KMS-11 (cell line): ENCODE measurements at regions not wholly inside any gene's neighbourhood (a gene's known extent, or its start where the extent isn't known, plus 50 kb on each side); places are given as distances from the start of the nearest gene placed in this dataset.

Experiments
- H2AFZ ChIP-seq: fragments of 200-600 bp; sonication (generic); 2 replicates; pipeline ENCODE4 v1.6.1; 2016; ENCODE audit warnings: antibody characterized with exemption, mixed run types, low read depth
- H3K27ac ChIP-seq: fragments of 200-600 bp; sonication (generic); 2 replicates; pipeline ENCODE4 v1.6.1; 2016; ENCODE audit warnings: mild to moderate bottlenecking, mixed run types
- H3K27me3 ChIP-seq: fragments of 200-600 bp; sonication (generic); 2 replicates; pipeline ENCODE4 v1.6.1; 2017; ENCODE audit warnings: mild to moderate bottlenecking, low read depth, mixed run types, moderate library complexity; ENCODE audit not compliant: insufficient read depth
- H3K36me3 ChIP-seq: fragments of 200-600 bp; sonication (generic); 2 replicates; pipeline ENCODE4 v1.6.1; 2017; ENCODE audit warnings: mild to moderate bottlenecking, mixed run types; ENCODE audit not compliant: insufficient read depth
- H3K4me1 ChIP-seq: fragments of 200-600 bp; sonication (generic); 2 replicates; pipeline ENCODE4 v1.6.1; 2016; ENCODE audit warnings: mild to moderate bottlenecking, low read depth, mixed run types; ENCODE audit not compliant: poor library complexity, severe bottlenecking
- H3K4me2 ChIP-seq: fragments of 200-600 bp; sonication (generic); 2 replicates; pipeline ENCODE4 v1.7.0; 2016; ENCODE audit warnings: mild to moderate bottlenecking, mixed run types
- H3K4me3 ChIP-seq: fragments of 200-600 bp; sonication (generic); IDR thresholded peaks from 2 replicates; pipeline ENCODE4 v1.6.1; 2017; ENCODE audit warnings: low read depth, low read length, mixed read lengths; ENCODE audit not compliant: insufficient read depth
- H3K79me2 ChIP-seq: fragments of 200-600 bp; sonication (generic); 2 replicates; pipeline ENCODE4 v1.6.1; 2016; ENCODE audit warnings: low read depth, mixed run types; ENCODE audit not compliant: insufficient read depth
- H3K9ac ChIP-seq: fragments of 200-600 bp; sonication (generic); 2 replicates; pipeline ENCODE4 v1.6.1; 2016; ENCODE audit warnings: mild to moderate bottlenecking, mixed run types
- H4K20me1 ChIP-seq: fragments of 200-600 bp; sonication (generic); 2 replicates; pipeline ENCODE4 v1.6.1; 2016; ENCODE audit warnings: mild to moderate bottlenecking, mixed run types; ENCODE audit not compliant: insufficient read depth
- TF ChIP-seq, protein P1 (sequence below): fragments of 200-600 bp; sonication (generic); conservative IDR thresholded peaks from 2 replicates; pipeline ENCODE4 v1.6.1; 2017; ENCODE audit warnings: low read depth, mild to moderate bottlenecking, antibody characterized with exemption, low read length, moderate library complexity, mixed read lengths

DNA sequence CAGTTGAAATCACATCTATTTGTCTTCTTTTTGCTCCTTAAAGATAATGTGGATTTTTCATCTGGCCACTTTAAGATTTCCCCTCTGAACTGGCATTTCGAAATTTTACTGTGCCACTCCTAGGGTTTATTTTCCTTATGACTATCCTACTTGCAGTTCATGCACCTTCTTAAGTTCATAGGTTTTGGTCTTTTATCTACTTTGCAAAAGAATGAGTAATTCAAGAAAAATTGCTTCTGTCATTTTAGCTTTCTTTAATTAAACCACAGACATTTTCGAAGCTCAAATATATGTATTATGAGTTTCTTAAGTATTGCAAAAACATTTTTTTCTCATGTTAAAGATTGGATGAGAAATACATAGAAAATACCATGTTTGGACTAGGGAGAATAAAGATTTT is 1244.8 kb upstream of the TMPRSS15 start:
- no peak overlapping the region for H3K4me2 ChIP-seq
- TF ChIP-seq, protein P1, sequence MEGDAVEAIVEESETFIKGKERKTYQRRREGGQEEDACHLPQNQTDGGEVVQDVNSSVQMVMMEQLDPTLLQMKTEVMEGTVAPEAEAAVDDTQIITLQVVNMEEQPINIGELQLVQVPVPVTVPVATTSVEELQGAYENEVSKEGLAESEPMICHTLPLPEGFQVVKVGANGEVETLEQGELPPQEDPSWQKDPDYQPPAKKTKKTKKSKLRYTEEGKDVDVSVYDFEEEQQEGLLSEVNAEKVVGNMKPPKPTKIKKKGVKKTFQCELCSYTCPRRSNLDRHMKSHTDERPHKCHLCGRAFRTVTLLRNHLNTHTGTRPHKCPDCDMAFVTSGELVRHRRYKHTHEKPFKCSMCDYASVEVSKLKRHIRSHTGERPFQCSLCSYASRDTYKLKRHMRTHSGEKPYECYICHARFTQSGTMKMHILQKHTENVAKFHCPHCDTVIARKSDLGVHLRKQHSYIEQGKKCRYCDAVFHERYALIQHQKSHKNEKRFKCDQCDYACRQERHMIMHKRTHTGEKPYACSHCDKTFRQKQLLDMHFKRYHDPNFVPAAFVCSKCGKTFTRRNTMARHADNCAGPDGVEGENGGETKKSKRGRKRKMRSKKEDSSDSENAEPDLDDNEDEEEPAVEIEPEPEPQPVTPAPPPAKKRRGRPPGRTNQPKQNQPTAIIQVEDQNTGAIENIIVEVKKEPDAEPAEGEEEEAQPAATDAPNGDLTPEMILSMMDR, result no peak
- H3K9ac ChIP-seq, result no peak overlapping the region
- no peaks in the 10 kb centered on the region for H4K20me1 ChIP-seq
- no peak overlapping the region for H3K27ac ChIP-seq
- no peak overlapping the region for H3K4me3 ChIP-seq
- no peaks in the 10 kb centered on the region for H3K4me1 ChIP-seq
- no peaks in the 10 kb centered on the region for H3K36me3 ChIP-seq
- no peaks in the 10 kb centered on the region for H3K27me3 ChIP-seq
- H2AFZ ChIP-seq, result no peak overlapping the region
- no peaks in the 10 kb centered on the region for H3K79me2 ChIP-seq

DNA sequence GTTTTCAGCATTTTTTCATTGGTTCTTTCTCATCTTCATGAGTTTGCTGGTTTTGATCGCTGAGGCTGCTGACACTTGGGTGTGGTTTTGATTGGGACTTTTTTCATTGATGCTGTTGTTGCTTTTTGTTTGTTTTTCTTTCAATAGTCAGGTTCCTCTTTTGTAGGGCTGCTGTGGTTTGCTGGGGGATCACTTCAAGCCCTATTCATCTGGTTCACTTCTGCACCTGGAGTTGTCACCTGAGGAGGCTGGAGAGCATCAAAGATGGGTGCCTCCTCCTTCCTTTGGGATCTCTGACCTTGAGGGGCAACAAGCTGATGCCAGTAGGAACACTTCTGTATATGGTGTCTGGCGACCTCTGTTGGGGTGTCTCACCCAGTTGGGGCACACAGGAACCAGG is 1279.9 kb upstream of the TMPRSS15 start:
- Histone ChIP-seq H3K36me3 (no peaks in the 10 kb centered on the region), H3K4me1 (no peaks in the 10 kb centered on the region), H3K9ac (no peak overlapping the region), H3K27ac (no peak overlapping the region), H3K4me2 (no peak overlapping the region), H3K27me3 (no peaks in the 10 kb centered on the region), H4K20me1 (no peaks in the 10 kb centered on the region), H3K79me2 (no peaks in the 10 kb centered on the region), H3K4me3 (no peak overlapping the region), H2AFZ (no peak overlapping the region)
- TF ChIP-seq, protein P1, result no peak

DNA sequence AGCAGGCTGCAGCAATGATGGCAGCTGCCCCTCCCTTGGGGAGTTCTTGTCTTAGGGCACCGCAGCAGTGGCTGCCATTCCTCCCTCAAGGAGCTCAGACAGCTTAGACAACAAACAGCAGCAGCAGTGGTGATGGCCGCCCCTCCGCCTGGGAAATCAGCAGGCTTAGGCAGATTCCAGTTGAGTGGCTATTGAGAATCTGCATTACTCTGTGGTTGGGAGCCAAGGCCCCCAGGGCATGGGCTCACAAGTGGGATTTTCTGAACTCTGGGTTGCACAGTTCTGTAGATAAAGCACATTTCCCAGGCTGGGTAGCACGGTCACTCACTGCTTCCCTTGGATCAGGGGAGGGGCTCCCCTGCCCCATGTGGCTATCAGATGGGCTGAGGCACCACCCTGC is 1280.7 kb upstream of the TMPRSS15 start:
- Histone ChIP-seq H3K79me2 (no peaks in the 10 kb centered on the region), H3K36me3 (no peaks in the 10 kb centered on the region), H2AFZ (no peak overlapping the region), H4K20me1 (no peaks in the 10 kb centered on the region), H3K27me3 (no peaks in the 10 kb centered on the region), H3K4me2 (no peak overlapping the region), H3K27ac (no peak overlapping the region), H3K4me1 (no peaks in the 10 kb centered on the region), H3K9ac (no peak overlapping the region), H3K4me3 (no peak overlapping the region)
- TF ChIP-seq, protein P1, result no peak

DNA sequence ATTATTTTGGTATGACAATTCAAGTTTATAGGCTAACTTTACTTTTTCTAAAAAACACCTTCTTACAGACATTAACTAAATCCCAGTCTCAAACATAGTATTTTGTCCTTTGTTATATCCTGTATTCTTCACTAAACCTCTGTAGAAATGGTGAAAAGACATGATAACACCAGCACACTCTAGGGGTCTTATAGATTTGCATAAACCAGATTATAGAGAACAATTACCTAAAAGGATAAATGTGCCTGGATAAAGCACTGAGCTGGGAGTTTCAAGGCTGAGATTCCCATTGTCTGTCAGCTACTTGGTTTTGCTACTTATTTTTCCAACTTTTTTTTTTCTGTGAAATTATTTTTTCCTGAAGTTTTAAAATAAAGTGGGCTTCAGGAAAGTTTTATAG is 1288.6 kb upstream of the TMPRSS15 start:
- Histone ChIP-seq H3K36me3 (no peaks in the 10 kb centered on the region), H3K4me1 (no peaks in the 10 kb centered on the region), H3K27me3 (no peaks in the 10 kb centered on the region), H3K4me2 (no peak overlapping the region), H3K79me2 (no peaks in the 10 kb centered on the region), H3K4me3 (no peak overlapping the region), H3K9ac (no peak overlapping the region), H2AFZ (no peak overlapping the region), H3K27ac (no peak overlapping the region), H4K20me1 (no peaks in the 10 kb centered on the region)
- TF ChIP-seq, protein P1, result no peak

DNA sequence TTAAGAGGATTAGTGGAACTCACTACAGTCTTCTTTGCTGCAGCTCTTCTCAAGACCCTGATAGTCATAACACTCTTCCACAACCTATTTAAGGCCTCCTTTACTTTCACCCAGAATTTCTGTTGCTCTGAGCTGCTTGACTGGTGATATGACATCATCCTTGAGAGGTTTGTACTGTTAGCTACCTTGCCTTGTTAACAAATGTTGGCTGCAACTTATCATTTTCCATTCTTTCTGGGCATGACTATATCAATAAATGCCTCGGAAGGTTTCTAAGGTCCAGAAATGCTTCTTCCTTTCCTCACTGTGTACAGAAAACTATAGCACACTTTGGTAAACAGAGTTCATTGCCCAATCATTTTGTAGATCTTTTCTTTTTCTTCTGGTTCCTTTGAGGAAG is 1292.2 kb upstream of the TMPRSS15 start:
- H3K27me3 ChIP-seq, result no peaks in the 10 kb centered on the region
- no peak overlapping the region for H3K4me2 ChIP-seq
- TF ChIP-seq, protein P1, result no peak
- H3K4me1 ChIP-seq, result no peaks in the 10 kb centered on the region
- no peak overlapping the region for H3K4me3 ChIP-seq
- no peak overlapping the region for H3K27ac ChIP-seq
- no peaks in the 10 kb centered on the region for H4K20me1 ChIP-seq
- H3K36me3 ChIP-seq, result no peaks in the 10 kb centered on the region
- no peaks in the 10 kb centered on the region for H3K79me2 ChIP-seq
- no peak overlapping the region for H3K9ac ChIP-seq
- H2AFZ ChIP-seq, result no peak overlapping the region
